ENCODE measurements at regions not wholly inside any gene's neighbourhood (a gene's known extent, or its start where the extent isn't known, plus 50 kb on each side); places are given as distances from the start of the nearest gene placed in this dataset.
A peak's percentile ranks its signal among the peaks of the same experiment; 100 is the strongest.

GRCh38 chr9:107683566-107683965 lies 194.0 kb upstream of the KLF4 start:
- no peaks in the 10 kb centered on the region for H3K36me3 ChIP-seq
- peak; percentile 60 for DNase-seq
- H3K9ac ChIP-seq (ENCODE audit: low read depth in 2 of 2, low read length in 2 of 2), result peak overlapping the region in 1 of 2 donors; percentile 22
- H3K9me3 ChIP-seq, result no peaks in the 10 kb centered on the region
- intact Hi-C loops (cut with DNase I), result no loop called here
- H3K27ac ChIP-seq, result peak overlapping the region; percentile 69
- no peak for TF ChIP-seq CTCF (IDR thresholded peaks at IDR 0.05)
- no peak overlapping the region for H3K4me3 ChIP-seq
- H3K4me1 ChIP-seq, result peaks cover 5% of the 10 kb centered on the region
- H3K27me3 ChIP-seq, result no peaks in the 10 kb centered on the region

- Histone ChIP-seq H3K27me3 (no peaks in the 10 kb centered on the region), H3K4me3 (no peak overlapping the region), H3K4me1 (peaks cover 5% of the 10 kb centered on the region), H3K27ac (no peak overlapping the region), H3K9me3 (no peaks in the 10 kb centered on the region), H3K9ac (ENCODE audit: low read depth in 2 of 2, low read length in 2 of 2) (peak overlapping the region in 1 of 2 donors; percentile 4), H3K36me3 (no peaks in the 10 kb centered on the region)
- intact Hi-C loops (cut with DNase I), result no loop called here
- no peak for TF ChIP-seq CTCF (IDR thresholded peaks at IDR 0.05)
- DNase-seq, result no peak
Measured at GRCh38 chr9:107681988-107682387, 192.4 kb upstream of the KLF4 start.

DNA sequence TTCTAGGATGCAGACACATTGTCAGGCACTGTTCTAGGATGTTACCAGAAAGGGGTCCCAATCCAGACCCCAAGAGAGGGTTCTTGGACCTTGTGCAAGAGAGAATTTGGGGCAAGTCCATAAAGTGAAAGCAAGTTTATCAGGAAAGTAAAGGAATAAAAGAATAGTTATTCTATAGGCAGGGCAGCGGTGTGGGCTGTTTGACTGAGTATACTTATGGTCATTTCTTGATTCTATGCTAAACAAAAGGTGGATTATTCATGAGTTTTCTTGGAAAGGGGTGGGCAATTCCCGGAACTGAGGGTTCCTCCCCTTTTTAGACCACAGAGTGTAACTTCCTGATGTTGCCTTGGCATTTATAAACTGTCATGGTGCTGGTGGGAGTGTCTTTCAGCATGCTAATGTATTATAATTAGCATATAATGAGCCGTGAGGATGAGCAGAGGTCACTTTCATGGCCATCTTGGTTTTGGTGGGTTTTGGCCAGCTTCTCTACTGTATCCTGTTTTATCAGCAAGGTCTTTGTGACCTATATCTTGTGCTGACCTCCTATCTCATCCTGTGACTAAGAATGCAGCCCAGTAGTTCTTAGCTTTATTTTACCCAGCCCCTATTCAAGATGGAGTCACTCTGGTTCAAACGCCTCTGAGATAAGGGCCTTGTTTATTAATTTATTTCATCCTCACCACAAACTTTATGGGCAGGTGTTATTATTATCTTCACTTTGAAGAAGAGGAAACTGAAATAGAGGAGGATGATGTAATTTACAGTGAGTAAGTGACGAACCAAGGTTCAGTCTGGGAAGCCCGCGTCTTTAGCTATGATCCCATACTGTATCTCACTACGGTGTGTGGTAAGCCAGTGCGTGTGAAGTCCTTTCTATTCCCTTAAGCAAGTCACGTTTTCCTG lies 186.0 kb upstream of the KLF4 start:
- TF ChIP-seq CTCF (IDR thresholded peaks at IDR 0.05), result no peak
- H3K27me3 ChIP-seq, result no peaks in the 10 kb centered on the region
- H3K36me3 ChIP-seq, result no peaks in the 10 kb centered on the region
- no peak overlapping the region for H3K27ac ChIP-seq
- DNase-seq, result no peak
- intact Hi-C loops (cut with DNase I), result no loop called here
- no peaks in the 10 kb centered on the region for H3K9me3 ChIP-seq
- no peaks in the 10 kb centered on the region for H3K4me1 ChIP-seq
- H3K4me3 ChIP-seq, result no peak overlapping the region
- H3K9ac ChIP-seq (ENCODE audit: low read depth in 2 of 2, low read length in 2 of 2), result no peak overlapping the region

GRCh38 chr9:107674721-107675277 lies 185.2 kb upstream of the KLF4 start:
- no peak overlapping the region for H3K4me3 ChIP-seq
- TF ChIP-seq CTCF (IDR thresholded peaks at IDR 0.05), result no peak
- no peak overlapping the region for H3K9ac ChIP-seq (ENCODE audit: low read depth in 2 of 2, low read length in 2 of 2)
- intact Hi-C loops (cut with DNase I), result no loop called here
- H3K36me3 ChIP-seq, result no peaks in the 10 kb centered on the region
- no peaks in the 10 kb centered on the region for H3K9me3 ChIP-seq
- no peak overlapping the region for H3K27ac ChIP-seq
- no peak for DNase-seq
- H3K27me3 ChIP-seq, result no peaks in the 10 kb centered on the region
- no peaks in the 10 kb centered on the region for H3K4me1 ChIP-seq

- Histone ChIP-seq H3K27ac (no peak overlapping the region), H3K9ac (ENCODE audit: low read depth in 2 of 2, low read length in 2 of 2) (no peak overlapping the region)
- intact Hi-C loops (cut with DNase I), result no loop called here
Measured at GRCh38 chr9:107673861-107674720, 184.5 kb upstream of the KLF4 start.

More at GRCh38 chr9:107673861-107674720, 184.5 kb upstream of the KLF4 start:
- no peak for DNase-seq
- Histone ChIP-seq H3K36me3 (no peaks in the 10 kb centered on the region), H3K9me3 (no peaks in the 10 kb centered on the region), H3K27me3 (no peaks in the 10 kb centered on the region), H3K4me1 (no peaks in the 10 kb centered on the region), H3K4me3 (no peak overlapping the region)
- TF ChIP-seq CTCF (IDR thresholded peaks at IDR 0.05), result no peak
